Stimulated activated CD4-positive, alpha-beta T cell treated with anti-CD3 and anti-CD28 coated beads, Interleukin-4, amount 100 ng/mL, for 4 hours (primary cell): ENCODE measurements at regions not wholly inside any gene's neighbourhood (a gene's known extent, or its start where the extent isn't known, plus 50 kb on each side); places are given as distances from the start of the nearest gene placed in this dataset.
"Not testable (repeated sequence)": the region's sequence is repeated elsewhere in the genome, so short reads cannot be mapped to it uniquely, and the experiment has no call there.

ENCODE experiments used
- DNase-seq, 2 experiments: peaks; one replicate each; pipeline ENCODE4 v3.0.0-alpha.2; 2020

DNA sequence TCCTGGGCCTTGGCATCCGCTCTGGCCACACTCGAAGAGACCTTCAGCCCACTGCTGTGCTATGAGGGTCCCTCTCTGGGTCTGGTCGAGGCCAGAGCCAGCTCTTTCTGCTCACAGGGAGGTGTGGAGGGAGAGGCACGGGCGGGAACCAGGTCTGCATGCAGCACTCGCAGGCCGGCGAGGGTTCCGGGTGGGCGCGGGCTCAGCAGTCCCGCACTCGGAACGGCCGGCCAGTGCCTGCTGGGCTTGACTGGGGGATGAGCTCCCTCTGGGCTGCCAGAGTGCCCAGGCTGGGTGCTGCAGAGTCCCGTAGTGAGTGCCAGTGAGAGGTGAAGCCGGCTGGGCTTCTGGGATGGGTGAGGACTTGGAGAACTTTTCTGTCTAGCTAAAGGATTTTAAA, 882.7 kb downstream of the XPNPEP1 start:
- no peak for DNase-seq

DNA sequence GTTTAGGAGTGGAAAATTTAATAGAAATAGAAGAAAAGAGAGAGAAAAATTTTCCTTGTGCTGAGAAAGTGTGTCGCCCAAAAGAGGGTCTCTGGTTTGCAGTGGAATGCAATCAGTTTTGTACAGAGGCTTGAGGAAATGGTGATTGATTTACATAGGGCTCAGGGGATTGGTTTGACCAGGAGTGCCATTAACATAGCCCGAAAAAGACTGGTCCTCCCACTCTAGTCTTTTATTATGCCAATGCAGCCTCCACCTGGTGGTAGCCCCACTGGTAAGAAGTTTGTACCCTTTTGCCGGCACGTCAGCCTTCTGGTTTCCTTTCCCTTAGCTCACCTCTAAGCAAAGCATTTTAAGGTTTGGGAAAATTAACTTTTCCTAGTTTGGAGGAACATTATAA, 885.3 kb downstream of the XPNPEP1 start:
- DNase-seq, result no peak

DNA sequence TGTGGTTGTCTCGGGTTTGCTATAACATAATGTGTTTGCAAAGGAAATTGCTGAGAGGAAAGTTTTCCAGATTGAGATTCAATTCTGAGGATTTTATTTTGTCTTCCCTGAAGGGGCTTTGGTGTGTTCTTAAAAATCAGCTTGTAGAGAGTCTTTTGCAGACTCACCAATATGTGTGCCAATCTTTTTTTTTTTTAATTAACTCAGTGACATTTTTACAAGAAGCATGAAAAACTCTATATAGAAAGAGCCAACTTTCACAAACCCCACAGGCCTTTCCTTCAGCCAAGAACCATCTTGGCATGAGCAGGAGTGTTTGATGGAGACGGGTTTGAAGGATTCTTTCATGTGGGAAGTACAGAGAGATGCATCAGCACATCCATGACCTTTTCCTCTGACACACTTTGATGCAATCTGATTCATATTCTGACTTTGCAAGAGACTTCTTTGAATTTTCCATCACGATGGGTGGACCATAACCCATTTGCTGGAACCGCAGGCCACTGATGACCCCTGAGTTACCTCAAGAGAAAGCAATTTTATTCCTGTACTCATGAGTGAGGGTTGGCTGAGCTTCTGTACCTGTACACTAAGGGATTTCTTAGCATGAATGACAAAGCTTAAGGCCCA, 892.6 kb downstream of the XPNPEP1 start:
- DNase-seq, result no peak

GRCh38 chr10:109029870-109030269, 893.4 kb downstream of the XPNPEP1 start:
- DNase-seq, result no peak

DNA sequence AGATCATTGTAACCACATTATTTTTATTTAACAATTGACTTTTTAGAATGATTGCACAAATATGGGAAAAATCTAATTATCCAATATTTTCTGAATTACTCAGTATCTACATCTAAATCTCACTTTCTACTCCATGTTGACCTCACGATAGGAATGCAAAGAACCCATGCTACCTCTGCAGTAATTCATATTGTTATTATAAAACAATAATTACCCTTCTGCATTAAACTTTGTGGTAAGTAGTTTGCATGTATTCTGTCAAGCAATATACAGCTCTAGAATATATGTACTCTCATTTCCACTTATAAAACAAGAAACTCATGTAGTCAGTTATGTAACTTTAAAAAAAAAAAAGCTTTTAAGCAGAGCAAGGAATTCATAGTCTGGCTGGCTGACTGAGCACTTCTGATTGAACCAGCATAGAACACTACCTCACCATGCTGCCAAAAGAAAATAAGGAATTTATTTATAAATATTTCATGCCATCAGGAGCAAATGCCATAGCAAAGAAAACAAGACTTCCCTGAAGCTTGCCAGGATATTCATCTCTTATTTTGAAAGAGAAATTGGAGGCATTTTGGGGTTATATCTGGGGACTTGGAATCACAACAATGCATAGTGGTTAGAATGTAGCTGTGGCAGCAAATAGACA, 895.7 kb downstream of the XPNPEP1 start:
- DNase-seq, result no peak

DNA sequence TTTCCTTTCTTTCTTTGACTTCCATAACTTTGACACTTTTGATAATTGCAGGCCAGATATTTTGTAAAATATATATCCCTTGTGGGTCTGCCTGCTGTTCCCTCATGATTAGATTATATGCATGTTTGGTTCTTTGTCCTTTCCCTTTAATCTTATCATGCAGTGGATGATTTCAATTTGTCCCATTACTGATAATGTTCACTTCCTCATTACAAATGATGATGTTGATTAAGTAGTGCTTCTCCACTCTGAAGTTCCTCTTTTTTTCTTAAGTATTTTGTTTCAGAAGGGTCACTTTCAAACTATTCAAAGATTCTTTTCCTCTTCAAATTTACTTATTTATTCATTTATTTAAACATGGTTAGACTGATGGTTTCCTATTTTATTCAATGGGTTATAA, 898.1 kb downstream of the XPNPEP1 start:
- no peak for DNase-seq

GRCh38 chr10:109022417-109023049, 900.8 kb downstream of the XPNPEP1 start:
- DNase-seq, result no peak

DNA sequence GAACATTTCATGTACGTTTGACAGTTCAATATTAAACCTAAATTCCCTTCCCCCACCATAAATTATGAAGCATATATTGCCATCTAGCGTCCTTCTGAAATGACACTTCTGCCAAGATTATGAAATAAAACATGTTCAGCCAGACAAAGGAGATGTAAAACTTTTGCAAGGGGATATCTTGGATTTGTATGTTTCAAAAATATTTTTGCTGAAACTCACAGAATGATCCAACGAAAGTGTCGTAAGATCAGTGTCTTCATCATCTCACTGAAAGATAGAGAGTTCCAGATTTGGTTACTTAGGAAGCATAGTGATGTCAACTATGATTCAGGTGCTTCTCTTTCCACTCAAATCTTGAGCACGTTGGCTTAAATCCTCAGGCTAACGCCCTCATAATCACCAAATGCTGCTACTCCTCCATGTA, 904.3 kb downstream of the XPNPEP1 start:
- DNase-seq, result no peak

GRCh38 chr10:109007514-109007913, 915.8 kb downstream of the XPNPEP1 start:
- DNase-seq, result no peak

DNA sequence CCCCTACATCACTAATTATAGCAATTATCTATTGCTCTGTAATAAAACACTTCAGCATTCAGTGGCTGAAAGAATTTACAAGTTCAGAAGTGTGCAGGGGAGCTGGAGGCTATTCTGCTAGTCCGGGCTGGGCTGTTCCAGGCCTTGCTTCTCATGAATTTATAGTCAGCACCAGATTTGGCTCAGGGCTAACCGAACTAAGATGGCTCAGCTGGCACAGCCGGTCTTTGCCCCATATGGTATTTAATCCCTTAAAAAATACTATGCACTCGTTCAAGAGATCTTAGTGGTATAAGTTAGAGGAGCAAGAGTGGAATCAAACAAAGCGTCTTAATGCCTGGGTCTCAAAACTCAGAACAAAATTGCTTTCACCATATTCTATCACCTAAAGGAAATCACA, 932.9 kb downstream of the XPNPEP1 start:
- DNase-seq, result no peak

GRCh38 chr10:108989976-108990375, 933.3 kb downstream of the XPNPEP1 start:
- DNase-seq, result no peak

GRCh38 chr10:108982159-108982558, 941.2 kb downstream of the XPNPEP1 start:
- DNase-seq, result no peak

GRCh38 chr10:108980869-108981268, 942.4 kb downstream of the XPNPEP1 start:
- no peak for DNase-seq

DNA sequence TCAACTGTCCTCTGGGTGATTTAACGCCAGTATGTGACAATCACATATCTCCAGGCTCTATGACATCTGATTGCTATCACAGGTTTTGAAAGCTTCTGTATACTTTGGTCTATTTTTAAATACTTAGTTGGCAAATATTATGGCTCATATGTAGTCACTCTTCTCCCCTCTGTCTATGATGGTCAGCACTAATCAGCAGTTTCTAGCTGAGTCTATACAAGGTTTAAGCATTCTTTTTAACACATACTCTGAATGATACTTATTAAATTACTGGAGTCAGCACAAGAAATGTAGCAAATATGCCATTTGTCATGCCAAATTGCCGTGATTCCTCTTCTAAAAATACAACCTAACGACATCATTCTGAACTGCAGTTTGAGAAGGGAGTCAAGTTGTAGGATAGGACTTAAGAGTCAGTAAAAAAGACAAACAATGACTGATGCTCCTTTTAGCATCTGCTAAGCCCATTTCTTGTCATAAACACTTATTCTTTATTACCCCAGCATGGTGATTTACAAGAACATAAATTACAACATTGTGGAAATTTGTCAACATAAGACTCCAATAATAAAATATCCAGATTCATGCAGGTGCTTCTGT, 947.8 kb downstream of the XPNPEP1 start:
- DNase-seq, result no peak

- no peak for DNase-seq
Measured at GRCh38 chr10:108970016-108970415, 953.3 kb downstream of the XPNPEP1 start.

GRCh38 chr10:108966411-108966810, 956.9 kb downstream of the XPNPEP1 start:
- no peak for DNase-seq

DNA sequence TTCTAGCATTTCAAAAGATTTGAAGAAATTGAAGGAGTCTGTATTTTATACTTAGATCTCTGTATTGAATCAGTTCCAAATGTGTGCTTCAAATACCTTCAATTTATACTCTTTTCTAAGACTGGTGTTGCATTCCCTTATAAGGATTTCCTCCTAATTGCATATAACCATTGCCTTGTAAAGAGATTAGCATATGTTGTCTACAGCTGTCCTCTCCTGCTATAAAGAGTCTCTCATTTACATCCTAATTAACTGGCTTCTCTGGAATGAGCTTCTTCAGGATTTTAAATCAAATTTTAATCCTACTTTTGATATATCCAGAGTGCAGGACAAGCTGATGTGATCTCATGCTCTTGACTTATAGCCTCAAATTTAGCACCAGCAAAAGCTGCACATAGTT, 957.3 kb downstream of the XPNPEP1 start:
- DNase-seq, result no peak

DNA sequence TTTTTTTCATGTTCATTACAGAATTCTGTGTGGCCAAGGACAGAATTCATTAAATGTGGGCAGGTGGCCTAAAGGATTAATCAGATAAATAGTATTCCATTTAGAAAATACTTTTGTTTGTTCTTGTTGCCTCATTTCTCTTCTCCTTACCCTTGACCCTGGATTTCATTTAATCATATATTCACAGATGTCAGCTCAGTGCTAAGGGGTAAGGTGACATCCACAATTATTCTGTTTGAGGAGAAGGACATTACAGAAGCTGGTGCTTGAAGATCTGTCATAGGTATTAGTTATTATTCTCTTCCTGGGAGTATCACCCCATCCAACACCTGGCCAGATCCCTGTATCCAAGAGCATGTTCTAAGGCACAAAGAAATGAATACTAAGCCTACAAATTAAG, 961.1 kb downstream of the XPNPEP1 start:
- no peak for DNase-seq

DNA sequence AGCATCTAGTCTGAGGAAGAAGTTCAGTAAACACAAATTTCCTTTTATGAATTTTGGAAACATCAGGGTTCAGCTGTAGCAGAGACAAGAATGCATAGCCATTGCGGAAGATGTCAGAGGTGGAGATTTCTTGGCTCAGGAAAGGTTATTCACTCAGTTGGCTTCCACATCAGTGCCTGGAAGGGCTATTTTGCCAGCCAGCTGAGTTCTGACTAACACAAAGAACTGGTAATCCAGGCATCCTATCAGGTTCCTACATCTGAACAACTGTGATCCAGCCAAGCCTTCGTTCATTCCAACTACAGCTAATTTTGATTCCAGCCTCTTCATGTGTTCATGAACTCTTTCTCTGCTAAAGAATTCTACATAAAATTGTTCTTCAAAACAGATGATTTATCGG, 965.6 kb downstream of the XPNPEP1 start:
- DNase-seq, result no peak

DNA sequence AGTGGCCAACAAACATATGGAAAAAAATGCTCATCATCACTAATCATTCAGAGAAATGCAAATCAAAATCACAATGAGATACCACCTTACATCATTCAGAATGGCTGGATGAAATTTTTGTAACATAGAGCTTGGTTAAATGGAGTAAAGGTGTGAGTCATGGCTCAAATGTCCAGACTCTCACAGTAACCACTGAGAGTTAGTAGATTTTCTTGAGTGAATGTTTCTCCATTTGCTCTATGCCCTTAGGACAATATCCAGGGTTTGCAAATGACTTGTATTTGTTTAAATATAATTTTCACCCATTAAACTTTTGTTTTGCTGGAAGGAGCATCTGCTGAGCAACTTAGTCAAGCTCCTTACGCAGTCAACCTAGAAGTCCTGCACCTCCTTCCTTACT, 967.2 kb downstream of the XPNPEP1 start:
- no peak for DNase-seq

GRCh38 chr10:108920029-108920428, 1003.3 kb downstream of the XPNPEP1 start:
- DNase-seq, result not testable (repeated sequence)

GRCh38 chr10:108913300-108913699, 1010.0 kb downstream of the XPNPEP1 start:
- no peak for DNase-seq

DNA sequence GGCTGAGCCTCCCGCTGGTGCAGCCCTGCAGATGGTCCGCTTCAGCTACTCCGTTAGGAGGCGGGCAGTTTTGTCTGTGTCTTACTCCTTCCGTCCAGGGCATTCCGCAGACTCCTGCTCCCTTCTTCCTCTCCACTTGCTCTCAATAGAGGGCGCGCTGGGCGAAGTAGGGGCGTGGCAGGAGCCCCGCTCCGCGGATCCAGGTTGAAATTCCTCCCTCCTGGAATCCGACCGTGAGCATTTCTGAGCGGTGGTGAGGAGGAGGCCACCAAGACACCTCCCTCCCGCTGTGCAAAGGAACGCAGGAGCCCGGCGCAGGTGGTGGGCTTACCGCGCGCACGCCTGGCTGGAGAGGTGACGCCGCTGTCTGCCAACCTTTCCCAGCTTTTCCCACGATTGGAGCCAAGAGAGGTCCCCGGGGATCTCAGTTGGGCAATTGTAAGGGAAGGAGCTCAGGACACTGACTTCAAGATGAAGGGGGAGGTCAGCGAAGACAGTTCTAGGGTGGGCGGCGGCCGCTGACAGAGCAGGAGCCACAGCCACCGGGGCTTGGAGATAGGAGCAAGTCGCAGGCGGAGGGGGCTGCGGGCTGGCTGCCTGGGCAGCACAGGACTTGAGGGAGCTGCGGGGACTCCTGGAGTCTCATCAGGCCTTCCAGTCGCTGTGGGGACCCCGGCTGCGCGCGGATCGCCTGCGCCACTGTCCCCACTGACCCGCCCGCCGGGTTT, 1011.3 kb downstream of the XPNPEP1 start:
- no peak for DNase-seq
